HG03060 (cell line): ENCODE measurements at regions not wholly inside any gene's neighbourhood (a gene's known extent, or its start where the extent isn't known, plus 50 kb on each side); places are given as distances from the start of the nearest gene placed in this dataset.

Experiments used
- ATAC-seq: cut with Tn5 transposase; IDR thresholded peaks from one replicate; pipeline ENCODE4 v1.9.1; 2021; ENCODE audit warnings: low read depth, moderate number of reproducible peaks; ENCODE audit not compliant: unreplicated experiment

- ATAC-seq, result no peak
Observed at GRCh38 chr4:11194431-11194830, 234.3 kb downstream of the HS3ST1 start.

- no peak for ATAC-seq
Observed at GRCh38 chr4:11189756-11190155, 238.9 kb downstream of the HS3ST1 start.

- ATAC-seq, result no peak
Observed at GRCh38 chr4:11183356-11183740, 245.3 kb downstream of the HS3ST1 start.

GRCh38 chr4:11182586-11183355 lies 245.9 kb downstream of the HS3ST1 start:
- ATAC-seq, result no peak

GRCh38 chr4:11182031-11182430 lies 246.7 kb downstream of the HS3ST1 start:
- ATAC-seq, result no peak

- no peak for ATAC-seq
Observed at GRCh38 chr4:11179796-11180195, 248.9 kb downstream of the HS3ST1 start.

- ATAC-seq, result no peak
Observed at GRCh38 chr4:11178433-11178832, 250.3 kb downstream of the HS3ST1 start.

GRCh38 chr4:11175374-11175773 lies 253.3 kb downstream of the HS3ST1 start:
- no peak for ATAC-seq

- ATAC-seq, result no peak
Observed at GRCh38 chr4:11166606-11167005, 262.1 kb downstream of the HS3ST1 start.

- ATAC-seq, result no peak
Observed at GRCh38 chr4:11166034-11166433, 262.7 kb downstream of the HS3ST1 start.

- no peak for ATAC-seq
Observed at GRCh38 chr4:11165052-11165451, 263.6 kb downstream of the HS3ST1 start.

- no peak for ATAC-seq
Observed at GRCh38 chr4:11160288-11160687, 268.4 kb downstream of the HS3ST1 start.

- ATAC-seq, result no peak
Observed at GRCh38 chr4:11158971-11159370, 269.7 kb downstream of the HS3ST1 start.

GRCh38 chr4:11155208-11155867 lies 273.4 kb downstream of the HS3ST1 start:
- ATAC-seq, result no peak

- no peak for ATAC-seq
Observed at GRCh38 chr4:11153171-11153750, 275.4 kb downstream of the HS3ST1 start.

- ATAC-seq, result no peak
Observed at GRCh38 chr4:11152684-11153083, 276.0 kb downstream of the HS3ST1 start.

GRCh38 chr4:11151500-11151899 lies 277.2 kb downstream of the HS3ST1 start:
- no peak for ATAC-seq

GRCh38 chr4:11149612-11150259 lies 279.0 kb downstream of the HS3ST1 start:
- no peak for ATAC-seq

- no peak for ATAC-seq
Observed at GRCh38 chr4:11139871-11140270, 288.8 kb downstream of the HS3ST1 start.

- no peak for ATAC-seq
Observed at GRCh38 chr4:11138964-11139363, 289.7 kb downstream of the HS3ST1 start.

GRCh38 chr4:11134705-11135104 lies 294.0 kb downstream of the HS3ST1 start:
- no peak for ATAC-seq
